ENCODE measurements at regions not wholly inside any gene's neighbourhood (a gene's known extent, or its start where the extent isn't known, plus 50 kb on each side); places are given as distances from the start of the nearest gene placed in this dataset.

DNA sequence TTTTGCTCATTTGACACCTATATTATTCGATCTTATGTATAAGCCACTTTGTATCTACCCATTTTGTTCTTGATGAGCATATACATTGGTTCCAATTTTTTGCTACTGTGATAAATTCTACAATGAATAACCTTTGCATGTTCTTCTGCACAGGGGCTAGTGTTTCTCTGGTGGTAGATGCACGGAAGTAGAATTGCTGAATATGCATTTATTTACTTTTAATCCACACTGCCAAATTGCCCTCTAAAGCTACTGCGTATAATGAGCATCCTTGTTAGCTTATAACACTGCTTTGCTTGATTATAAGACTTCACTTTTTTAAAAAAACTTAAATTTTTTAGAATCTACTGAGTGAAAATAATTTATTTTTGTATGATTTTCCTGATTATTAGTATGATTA lies 84.2 kb upstream of the PIAS1 start:
- TF ChIP-seq POLR2AphosphoS5 (IDR thresholded peaks at IDR 0.05) (no peak), POLR2A (IDR thresholded peaks at IDR 0.05) (no peak)
- TF ChIP-seq, protein P1, sequence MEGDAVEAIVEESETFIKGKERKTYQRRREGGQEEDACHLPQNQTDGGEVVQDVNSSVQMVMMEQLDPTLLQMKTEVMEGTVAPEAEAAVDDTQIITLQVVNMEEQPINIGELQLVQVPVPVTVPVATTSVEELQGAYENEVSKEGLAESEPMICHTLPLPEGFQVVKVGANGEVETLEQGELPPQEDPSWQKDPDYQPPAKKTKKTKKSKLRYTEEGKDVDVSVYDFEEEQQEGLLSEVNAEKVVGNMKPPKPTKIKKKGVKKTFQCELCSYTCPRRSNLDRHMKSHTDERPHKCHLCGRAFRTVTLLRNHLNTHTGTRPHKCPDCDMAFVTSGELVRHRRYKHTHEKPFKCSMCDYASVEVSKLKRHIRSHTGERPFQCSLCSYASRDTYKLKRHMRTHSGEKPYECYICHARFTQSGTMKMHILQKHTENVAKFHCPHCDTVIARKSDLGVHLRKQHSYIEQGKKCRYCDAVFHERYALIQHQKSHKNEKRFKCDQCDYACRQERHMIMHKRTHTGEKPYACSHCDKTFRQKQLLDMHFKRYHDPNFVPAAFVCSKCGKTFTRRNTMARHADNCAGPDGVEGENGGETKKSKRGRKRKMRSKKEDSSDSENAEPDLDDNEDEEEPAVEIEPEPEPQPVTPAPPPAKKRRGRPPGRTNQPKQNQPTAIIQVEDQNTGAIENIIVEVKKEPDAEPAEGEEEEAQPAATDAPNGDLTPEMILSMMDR (IDR thresholded peaks at IDR 0.05), result no peak
